Testis (tissue), 2 donors: ENCODE measurements at regions not wholly inside any gene's neighbourhood (a gene's known extent, or its start where the extent isn't known, plus 50 kb on each side); places are given as distances from the start of the nearest gene placed in this dataset.

ENCODE experiments used
- CTCF ChIP-seq, 3 experiments: fragments of 450-650 bp in 2 of 3; fragments of 200-600 bp in 1 of 3; sonication (generic) in 1 of 3; IDR thresholded peaks; one replicate each; pipeline ENCODE4 v1.5.1; 2016 to 2019; ENCODE audit warnings: antibody characterized with exemption in 3 of 3, mild to moderate bottlenecking in 2 of 3, moderate library complexity in 1 of 3
- POLR2A ChIP-seq: fragments of 450-650 bp; IDR thresholded peaks from one replicate; pipeline ENCODE4 v1.6.1; 2017; ENCODE audit warnings: antibody characterized with exemption, mild to moderate bottlenecking, moderate library complexity

GRCh38 chr6:120735641-120736040 lies 598.6 kb downstream of the TBC1D32 start:
- no peak for TF ChIP-seq CTCF (IDR thresholded peaks at IDR 0.05)
- no peak for TF ChIP-seq POLR2A
